Putamen (tissue), 1 donor: ENCODE measurements at regions not wholly inside any gene's neighbourhood (a gene's known extent, or its start where the extent isn't known, plus 50 kb on each side); places are given as distances from the start of the nearest gene placed in this dataset.
A peak's percentile ranks its signal among the peaks of the same experiment; 100 is the strongest.

Experiments
- DNase-seq: peaks from one replicate; pipeline ENCODE4 v3.0.0-alpha.2; 2016; ENCODE audit warnings: low spot score

- no peak for DNase-seq
Measured at GRCh38 chr12:125225641-125226040, 160.4 kb downstream of the AACS start.

DNA sequence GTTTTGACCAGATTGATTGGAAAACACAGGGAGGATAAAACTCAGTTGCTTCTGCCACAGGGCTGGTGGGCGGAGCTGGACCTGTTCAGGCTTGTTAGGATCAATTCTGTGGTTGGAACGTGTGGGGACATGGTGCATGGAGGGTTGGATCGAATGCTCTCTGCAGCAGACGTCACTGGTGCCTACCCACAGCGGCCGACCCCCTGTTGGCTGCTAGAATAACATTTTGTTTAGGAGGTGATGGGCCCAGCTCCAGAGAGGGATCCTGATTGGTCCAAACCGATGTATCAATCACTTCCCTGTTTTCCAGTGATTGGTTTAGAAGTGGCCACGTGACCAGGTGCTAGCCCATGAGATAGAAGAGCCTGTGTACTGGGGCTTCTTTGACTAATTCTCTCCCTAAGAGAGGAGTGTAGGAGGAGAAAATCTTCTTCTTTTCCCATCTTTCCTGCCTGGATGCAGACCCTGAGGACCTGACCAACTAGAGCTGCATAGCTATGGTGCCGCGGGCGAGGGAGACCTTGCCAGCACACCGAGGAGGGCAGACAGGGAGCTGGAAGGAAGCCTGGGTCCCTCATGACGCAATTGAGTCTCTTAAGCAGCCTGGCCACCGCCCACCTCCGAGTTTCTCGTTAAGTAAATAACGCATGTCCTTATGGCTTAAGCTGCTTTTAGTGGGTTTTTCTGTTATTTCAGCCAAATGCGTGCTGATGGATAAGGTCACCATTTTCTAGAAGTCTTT is 163.5 kb downstream of the AACS start:
- DNase-seq: peak; percentile 23

- no peak for DNase-seq
Measured at GRCh38 chr12:125229878-125230530, 164.8 kb downstream of the AACS start.

DNA sequence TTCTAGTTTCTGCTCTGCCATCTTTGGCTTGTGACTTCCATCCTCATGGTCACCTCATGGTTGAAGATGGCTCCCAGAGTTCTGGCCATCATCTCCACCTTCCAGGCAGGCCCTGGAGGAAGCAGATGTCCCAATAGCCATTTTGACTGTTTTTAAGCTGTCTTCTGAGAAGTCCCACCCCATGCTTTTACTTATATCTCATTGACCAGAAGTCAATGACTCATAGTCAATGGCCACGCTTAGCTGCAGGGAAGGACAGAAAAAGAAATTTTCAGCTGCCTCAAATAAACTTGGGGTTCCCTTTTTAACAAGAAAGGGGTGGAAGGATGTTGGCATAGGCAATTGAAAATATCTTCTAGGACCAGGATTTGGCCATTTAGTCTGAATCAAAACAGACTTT is 168.1 kb downstream of the AACS start:
- DNase-seq: no peak

GRCh38 chr12:125239563-125239962 is 174.3 kb downstream of the AACS start:
- DNase-seq: no peak

- DNase-seq: no peak
Measured at GRCh38 chr12:125240717-125241116, 175.5 kb downstream of the AACS start.

GRCh38 chr12:125243811-125244210 is 178.6 kb downstream of the AACS start:
- DNase-seq: no peak

DNA sequence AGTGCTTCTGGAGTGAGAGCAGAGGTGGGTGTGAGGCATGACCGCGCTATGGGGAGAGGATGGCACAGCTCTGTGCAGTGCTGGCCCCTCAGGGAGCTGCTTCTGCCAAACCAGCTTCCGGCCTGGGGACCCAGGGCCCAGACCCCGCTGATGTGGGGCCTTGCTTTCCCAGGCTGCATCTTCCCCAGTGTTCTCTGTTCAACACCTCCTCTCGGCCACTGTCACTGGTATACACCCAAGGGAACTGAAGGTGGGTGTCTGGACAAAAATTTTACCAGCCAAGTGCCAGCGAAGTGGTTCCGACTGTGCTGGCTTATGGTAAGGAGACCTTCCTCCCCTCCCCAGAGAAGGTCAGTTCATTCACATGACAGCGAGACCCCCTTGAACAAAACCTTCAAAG is 179.1 kb downstream of the AACS start:
- DNase-seq: no peak

GRCh38 chr12:125245581-125246557 is 180.6 kb downstream of the AACS start:
- no peak for DNase-seq

- no peak for DNase-seq
Measured at GRCh38 chr12:125247477-125247876, 182.2 kb downstream of the AACS start.

DNA sequence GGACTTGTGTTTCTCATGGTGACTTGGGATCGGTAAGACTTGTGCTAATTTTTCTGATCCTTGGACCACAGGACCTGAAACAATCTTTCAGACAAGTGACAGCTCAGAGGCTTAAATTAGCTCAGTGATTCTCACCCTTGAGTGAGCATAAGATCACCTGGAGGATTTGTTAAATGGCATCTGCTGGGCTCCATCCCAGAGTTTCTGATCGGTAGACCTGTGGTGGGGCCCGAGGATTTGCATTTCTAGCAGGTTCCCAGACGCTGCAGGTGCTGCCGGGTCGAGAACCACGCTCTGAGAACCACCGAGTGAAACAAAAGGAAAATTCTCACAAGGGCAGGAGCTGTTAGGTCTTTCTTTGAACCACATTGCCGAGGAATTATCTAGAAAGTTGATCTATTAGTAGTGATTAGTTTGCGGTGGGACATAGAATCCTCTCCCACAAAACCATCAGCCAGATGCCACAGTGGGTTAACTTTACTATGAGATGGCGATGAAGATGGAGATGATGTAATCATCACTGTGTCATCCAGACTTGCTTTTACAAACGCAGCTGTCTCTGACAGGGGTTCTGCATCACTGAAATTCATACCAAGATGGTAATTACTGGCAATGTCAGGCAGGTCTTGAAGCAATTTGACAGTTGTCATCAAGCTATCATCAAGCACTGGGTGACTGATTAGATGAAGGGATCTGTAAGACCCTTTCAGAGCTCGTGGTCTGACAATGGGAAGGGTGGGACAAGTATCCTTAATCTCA is 184.0 kb downstream of the AACS start:
- no peak for DNase-seq

DNA sequence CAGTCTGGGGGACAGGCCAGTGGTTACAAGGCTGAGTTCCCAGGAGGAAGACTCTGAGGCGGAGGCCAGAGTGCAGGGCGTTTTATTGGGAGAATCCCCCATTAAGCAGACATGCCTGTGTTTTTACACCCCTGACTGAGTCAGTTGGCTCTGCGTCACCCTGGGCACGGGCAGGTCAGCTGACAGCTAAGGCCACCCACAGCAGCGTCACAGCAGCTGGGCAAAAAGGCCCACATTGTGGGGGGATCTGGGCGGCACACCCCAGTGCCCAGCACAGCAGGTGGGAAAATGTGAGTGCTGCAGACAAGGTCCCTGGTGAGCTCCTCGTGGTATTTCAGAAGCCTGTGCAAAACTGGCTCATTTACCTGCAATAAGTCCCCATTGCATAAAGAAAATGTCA is 184.7 kb downstream of the AACS start:
- DNase-seq: no peak

DNA sequence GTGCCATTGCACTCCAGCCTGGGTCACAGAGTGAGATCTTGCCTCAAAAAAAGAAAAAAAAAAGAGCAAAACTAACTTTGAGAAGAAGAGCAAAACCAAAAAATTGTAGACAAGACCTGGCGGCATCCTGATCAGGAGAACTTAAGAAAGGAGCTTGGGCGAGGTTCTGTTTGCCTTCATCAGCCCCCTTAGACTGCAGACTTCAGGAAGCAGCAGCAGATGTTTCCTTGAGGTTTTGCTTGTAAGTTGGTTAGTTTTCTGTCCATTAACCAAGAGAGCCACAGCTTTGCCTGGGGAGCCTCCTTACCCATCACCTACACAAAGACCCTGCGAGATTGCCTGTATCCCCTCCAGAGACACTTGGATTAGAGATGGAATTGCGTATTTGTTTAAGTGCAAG is 189.0 kb downstream of the AACS start:
- DNase-seq: no peak

GRCh38 chr12:125254856-125255255 is 189.6 kb downstream of the AACS start:
- DNase-seq: peak; percentile 78

DNA sequence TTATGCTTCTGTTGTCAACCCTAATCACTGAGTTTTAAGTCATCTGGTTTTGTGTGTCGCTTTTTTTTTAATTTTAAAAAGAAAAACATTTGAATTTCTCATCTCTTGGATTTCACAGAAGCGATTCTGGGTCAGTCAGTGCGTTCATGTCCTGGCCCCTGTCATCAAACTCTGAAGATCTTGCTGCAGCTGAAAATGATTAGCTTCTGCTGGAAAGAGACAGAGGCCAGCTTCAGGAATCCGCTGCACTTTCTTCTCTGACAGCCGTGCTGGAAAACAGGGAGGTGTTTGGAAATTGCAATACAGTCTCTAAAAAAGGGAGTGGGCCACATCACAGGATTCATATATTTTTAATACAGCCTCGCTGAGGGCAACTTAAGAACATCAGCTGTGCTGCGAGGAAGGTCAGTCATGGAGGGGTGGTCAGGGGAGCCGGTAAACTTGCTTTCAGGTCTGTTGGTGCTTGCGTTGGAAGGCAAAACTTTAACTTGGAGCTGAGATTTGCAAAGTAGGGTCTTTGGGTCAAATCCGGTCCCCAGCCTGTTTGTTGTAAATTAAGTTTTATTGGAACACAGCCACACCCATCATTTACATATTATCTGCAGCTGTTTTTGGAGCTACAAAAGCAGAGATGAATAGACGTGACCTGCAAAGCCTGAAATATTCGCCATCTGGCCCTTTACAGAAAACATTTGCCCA is 190.8 kb downstream of the AACS start:
- no peak for DNase-seq

GRCh38 chr12:125256634-125256936 is 191.3 kb downstream of the AACS start:
- DNase-seq: no peak

- DNase-seq: no peak
Measured at GRCh38 chr12:125259178-125259867, 194.1 kb downstream of the AACS start.

- no peak for DNase-seq
Measured at GRCh38 chr12:125262851-125263250, 197.6 kb downstream of the AACS start.

DNA sequence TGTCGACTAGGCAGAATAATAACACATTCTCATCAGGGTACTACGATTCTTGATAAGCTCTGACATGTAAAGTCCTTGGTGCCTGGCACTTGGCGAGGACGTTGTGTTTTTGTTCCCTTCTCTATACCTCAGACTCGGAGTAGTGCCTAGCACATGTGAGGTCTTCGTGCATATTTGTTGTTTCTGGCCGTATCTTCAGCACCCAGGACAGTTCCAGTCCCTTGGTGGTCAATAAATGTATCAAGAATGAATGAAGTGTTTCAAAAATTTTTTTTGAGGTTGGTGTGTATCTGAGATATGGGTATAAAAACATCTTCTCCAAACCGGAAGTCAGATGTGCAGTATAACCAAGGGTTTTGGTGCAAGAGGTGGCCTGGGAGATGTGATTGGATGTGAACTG is 198.2 kb downstream of the AACS start:
- DNase-seq: no peak

DNA sequence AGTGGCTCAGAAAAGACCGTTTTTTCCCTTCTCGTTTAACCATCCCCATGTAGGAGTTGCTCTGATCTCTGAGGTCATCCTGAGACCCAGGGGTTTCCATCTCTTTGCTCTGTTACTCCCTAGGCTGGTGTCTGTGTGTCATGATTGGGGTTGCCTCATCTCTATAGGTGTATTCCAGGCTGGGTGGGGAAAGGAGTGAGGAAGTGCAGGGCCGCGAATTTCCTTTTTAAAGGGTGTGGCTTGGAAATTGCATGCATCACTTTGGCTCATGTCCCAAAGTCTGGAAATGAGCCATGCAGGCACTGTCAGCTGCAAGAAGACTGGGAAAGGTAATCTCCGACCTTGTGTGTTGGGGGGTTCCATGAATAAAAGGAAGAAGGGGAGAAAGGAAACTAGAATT is 201.9 kb downstream of the AACS start:
- no peak for DNase-seq

DNA sequence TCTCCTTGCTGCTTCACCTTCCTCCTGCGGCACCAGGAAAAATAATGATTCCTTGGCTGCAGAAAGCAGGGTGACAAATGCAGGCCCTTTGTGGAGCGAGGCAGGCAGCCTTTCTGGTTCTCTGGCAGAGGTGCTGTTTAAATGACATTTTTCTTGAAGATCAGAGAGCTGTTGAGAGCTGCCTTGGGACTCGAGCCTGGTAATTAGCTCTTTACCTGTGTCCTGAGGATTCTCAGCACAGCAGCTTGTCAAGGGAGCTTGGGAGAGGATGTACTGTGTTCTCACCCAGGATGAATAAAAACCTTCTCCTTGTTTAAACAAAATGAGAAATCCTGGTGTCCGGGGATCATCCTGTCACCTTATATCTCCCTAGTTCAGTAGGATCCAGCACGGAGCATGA is 204.0 kb downstream of the AACS start:
- DNase-seq: no peak
